Left colon (tissue), 2 donors: ENCODE measurements at regions not wholly inside any gene's neighbourhood (a gene's known extent, or its start where the extent isn't known, plus 50 kb on each side); places are given as distances from the start of the nearest gene placed in this dataset.

Experiments used
- ATAC-seq: fragments of 200-7000 bp; cut with Tn5 transposase; one replicate; pipeline ENCODE4 v1.9.1; 2020; ENCODE audit warnings: mild to moderate bottlenecking, moderate library complexity
- DNase-seq, 2 donors: peaks; one replicate each; pipeline ENCODE4 v3.0.0-alpha.2; 2020
- intact Hi-C, 2 donors: fragments of 100-400 bp; cut with DNase I in 1 of 2; cut with micrococcal nuclease in 1 of 2; formaldehyde crosslinking; loops; one replicate each; pipeline versions ENCODE4 v1.11.2 to v1.14.0; 2022; cut with DNase I, micrococcal nuclease
- donor health status: DM: no; HTN: no; CAD: no.
- donor health status: DM: yes; HTN: yes; CAD: no.

DNA sequence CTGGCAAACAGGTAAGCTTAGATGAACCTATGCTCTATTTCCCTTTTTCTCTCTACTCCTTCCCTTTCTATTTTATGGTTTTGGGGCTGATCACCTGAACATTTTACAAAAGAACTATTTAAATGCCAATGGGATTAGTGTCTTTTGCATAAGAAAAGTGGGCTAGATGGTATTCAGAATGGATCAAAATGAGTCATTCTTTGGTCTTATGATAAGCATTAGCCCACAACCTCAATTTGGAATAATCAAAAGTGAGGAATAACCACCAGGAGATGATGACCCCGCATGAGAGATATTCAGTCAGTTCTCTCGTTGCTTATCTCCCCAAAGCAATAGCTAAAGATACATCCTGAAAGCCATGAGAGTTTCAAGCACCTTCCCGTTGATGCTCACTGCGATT, 399.0 kb upstream of the CADM1 start:
- intact Hi-C loops, result no loop called here
- no peak for DNase-seq
- no peak for ATAC-seq

GRCh38 chr11:115901069-115901468, 396.9 kb upstream of the CADM1 start:
- no peak for ATAC-seq
- intact Hi-C loops, result no loop called here
- no peak for DNase-seq

GRCh38 chr11:115900111-115900510, 395.9 kb upstream of the CADM1 start:
- DNase-seq (no peak), ATAC-seq (no peak)
- intact Hi-C loops, result no loop called here

DNA sequence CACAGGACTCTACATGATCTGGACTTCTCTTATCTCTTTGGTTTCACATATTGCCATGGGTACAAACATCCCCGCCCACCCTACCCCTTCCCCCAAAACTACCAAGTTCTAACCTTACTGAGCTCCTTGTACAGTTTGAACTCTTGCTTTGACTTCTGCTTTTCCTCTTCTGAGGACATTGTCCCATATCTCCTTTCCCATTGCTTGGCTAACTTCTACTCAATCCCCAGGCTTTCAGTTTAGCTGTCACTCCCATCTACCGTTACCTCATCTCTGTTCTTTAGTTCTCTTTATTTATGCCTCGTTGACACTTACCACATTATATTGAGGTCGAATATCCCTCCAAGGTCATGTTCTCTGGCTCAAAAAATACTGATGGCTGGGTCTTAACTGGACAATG, 393.5 kb upstream of the CADM1 start:
- intact Hi-C loops, result no loop called here

DNA sequence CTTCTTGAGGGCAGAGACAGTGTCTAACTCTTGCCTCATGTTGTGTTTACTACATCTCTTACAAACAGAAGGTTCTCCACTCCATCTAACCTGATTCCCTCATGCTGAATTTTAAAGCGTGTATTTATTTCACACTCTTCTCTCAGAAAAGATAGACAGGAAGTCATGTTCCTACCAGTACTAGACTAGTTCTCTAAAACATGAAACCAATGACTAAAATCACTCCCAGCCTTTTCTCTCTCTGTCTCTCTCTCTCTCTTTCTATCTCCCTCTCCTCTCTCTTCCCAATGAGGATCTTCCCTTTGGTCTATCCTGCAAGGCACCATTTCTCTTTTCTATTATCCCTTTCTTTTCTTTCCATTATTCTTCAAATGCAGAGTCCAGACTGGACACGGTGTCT, 391.9 kb upstream of the CADM1 start:
- DNase-seq (no peak), ATAC-seq (no peak)
- intact Hi-C loops, result no loop called here

More for the DNA sequence above, 393.5 kb upstream of the CADM1 start:
- DNase-seq, result no peak
- no peak for ATAC-seq

DNA sequence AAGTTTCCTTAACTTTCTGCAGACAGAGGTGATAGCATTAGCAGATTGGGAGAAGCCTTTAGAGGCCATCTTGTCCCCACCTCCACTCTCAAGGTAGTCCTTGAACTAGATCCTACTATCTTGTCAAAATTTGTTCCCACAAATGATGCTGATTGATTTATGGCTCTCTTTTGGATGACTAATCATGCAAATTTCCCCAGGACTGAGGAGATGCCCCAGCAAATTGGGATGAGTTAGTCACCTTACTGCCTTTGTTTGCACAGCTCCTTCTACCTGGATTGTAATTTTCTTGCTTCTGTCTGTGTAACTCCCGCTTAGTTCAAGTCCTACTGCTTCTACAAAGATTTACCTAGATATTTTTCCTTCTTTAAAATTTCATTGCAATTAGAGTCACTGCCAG, 391.4 kb upstream of the CADM1 start:
- ATAC-seq, result no peak

GRCh38 chr11:115894176-115894575, 390.0 kb upstream of the CADM1 start:
- DNase-seq (no peak), ATAC-seq (no peak)
- intact Hi-C loops, result no loop called here

More for the DNA sequence above, 391.4 kb upstream of the CADM1 start:
- intact Hi-C loops, result no loop called here
- DNase-seq, result no peak

- intact Hi-C loops, result no loop called here
- ATAC-seq, result no peak
- DNase-seq, result no peak
These were observed 389.4 kb upstream of the CADM1 start for GRCh38 chr11:115893461-115894099.

DNA sequence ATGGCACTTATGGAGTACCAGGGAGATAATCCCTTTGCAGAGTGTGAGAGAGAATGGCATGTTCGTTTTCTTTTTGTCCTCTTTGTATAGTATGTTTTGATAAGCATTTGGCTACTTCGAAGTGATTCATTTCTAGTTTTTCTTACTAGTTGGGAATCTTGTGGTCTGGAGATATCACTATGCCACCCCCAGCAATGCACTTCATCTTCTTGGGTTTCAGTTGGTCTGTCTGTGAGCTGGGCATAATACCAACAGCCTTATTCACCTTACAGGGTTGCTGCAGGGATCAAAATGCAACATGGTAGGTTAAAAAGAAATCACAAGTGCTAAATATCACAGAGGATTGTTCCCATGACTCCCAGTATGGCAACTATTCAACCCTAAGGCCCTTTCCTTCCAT, 387.8 kb upstream of the CADM1 start:
- intact Hi-C loops, result no loop called here
- ATAC-seq (no peak), DNase-seq (no peak)

GRCh38 chr11:115891581-115891980, 387.4 kb upstream of the CADM1 start:
- intact Hi-C loops, result no loop called here
- DNase-seq (no peak), ATAC-seq (no peak)

DNA sequence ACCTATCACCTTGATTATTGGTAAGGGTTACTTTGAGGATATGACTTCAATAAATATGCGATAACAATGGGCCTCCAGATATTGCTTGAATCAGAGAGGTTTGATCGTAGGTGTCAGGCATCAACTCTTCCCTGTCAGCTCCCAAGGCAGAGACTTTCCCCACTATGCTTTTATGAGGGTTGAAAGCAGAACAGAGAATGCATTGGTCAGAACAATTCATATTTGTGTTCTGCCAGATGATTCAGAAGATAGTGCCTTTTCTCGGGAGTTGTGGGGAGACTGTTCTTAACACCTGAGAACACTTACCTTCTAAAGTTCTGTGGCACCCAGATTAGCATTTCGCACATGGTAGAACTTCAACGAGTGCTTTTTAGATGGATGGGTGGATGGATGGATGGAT, 386.3 kb upstream of the CADM1 start:
- ATAC-seq (no peak), DNase-seq (no peak)
- intact Hi-C loops, result no loop called here

GRCh38 chr11:115889712-115890111, 385.5 kb upstream of the CADM1 start:
- no peak for ATAC-seq
- intact Hi-C loops, result no loop called here

DNA sequence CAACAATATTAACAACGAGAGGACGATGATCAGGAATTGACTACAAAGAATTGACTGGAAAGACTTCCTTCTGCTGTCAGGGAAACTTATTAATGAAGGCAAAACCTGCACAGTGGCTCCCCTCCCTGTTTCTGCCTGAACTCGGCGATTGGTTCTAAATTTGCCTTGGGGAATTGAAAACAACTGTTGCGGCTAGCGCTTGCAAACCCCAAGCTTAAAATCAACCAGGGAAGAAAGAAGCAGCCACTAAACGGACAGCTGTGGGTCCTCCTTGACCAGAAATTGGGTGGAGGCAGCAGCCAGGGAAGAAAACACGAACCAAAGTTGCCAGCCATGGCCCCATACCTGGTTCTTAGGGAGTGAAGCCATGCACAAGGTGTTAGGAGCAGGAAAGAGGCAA, 383.5 kb upstream of the CADM1 start:
- intact Hi-C loops, result no loop called here
- DNase-seq (no peak), ATAC-seq (no peak)

More at GRCh38 chr11:115889712-115890111, 385.5 kb upstream of the CADM1 start:
- DNase-seq, result no peak

- ATAC-seq (no peak), DNase-seq (no peak)
- intact Hi-C loops, result no loop called here
These were observed 383.1 kb upstream of the CADM1 start for GRCh38 chr11:115887316-115887715.

GRCh38 chr11:115886422-115886733, 382.2 kb upstream of the CADM1 start:
- intact Hi-C loops, result no loop called here
- ATAC-seq, result no peak

GRCh38 chr11:115885535-115886421, 381.6 kb upstream of the CADM1 start:
- DNase-seq (no peak), ATAC-seq (no peak)
- intact Hi-C loops, result no loop called here

More at GRCh38 chr11:115886422-115886733, 382.2 kb upstream of the CADM1 start:
- DNase-seq, result no peak

DNA sequence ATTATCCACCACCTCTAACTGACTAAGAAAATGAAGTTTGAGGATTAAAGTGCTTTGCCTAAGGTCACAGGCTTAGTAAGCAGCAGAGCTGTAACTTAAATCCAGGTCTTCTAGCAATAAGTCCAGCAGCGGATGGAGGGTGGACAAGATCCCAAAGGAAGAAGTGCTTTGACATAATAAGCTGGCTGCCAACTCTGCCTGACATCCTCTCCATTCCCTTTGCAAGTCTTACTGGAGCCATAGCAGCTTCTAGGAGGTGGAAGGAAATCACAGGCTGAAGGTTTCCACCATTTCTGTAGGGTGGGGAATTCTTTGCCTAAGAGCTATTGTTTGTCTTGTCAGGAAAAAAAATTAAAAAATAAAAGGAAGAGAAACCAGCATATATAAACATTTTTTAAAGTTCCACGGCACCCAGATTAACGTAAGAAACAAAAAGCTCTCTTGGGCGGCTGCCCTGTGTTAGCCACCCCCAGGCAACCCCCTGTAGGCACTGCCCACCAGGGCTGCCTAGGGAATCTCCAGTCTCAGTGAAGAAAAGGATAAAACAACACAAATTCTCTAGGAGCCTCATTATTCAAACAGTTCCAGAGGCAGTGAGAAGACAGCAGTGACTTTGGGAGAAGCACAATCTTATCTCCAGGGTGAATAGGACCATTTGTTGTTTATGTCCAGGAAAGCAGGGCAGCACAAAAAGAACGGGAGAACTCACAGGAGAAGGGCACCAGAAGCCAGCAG, 380.8 kb upstream of the CADM1 start:
- intact Hi-C loops, result no loop called here
- DNase-seq (no peak), ATAC-seq (no peak)

DNA sequence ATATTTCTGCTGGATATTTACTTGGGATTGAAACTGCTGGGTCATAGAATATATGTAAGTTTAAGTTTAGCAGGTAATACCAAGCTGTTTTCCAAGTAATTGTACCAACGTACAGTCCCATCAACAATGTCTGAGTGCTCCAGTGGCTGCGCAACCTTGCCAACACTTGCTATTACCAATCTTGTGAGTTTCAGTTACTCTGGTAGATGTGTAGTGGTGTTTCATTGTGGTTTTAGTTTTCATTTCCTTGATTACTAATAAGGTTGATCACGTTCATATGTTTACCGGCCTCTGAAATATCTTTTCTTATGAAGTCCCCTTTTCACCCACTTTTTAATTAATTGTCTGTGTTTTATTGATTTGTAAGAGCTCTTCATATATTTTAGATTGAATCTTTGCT, 370.6 kb upstream of the CADM1 start:
- ATAC-seq, result no peak
- intact Hi-C loops, result no loop called here
- no peak for DNase-seq

DNA sequence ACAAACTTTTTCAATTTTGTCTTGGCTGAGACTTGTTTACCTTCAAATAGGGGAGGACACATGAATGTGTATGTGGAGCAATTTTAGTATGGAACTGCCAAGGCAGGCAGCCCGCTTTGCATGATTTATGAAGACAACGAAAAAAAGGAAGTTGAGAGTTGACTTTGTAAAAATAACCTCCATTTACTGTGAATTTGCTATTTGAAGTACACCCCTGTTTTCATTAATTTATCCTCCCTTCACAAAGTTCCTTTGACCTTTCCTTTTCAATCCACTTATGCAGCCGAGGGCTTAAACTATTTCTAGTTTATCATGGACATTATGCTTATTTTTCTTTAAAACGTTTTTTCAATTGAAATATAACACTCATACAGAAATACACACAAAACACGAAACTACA, 369.6 kb upstream of the CADM1 start:
- intact Hi-C loops, result no loop called here
- DNase-seq, result no peak
- no peak for ATAC-seq

DNA sequence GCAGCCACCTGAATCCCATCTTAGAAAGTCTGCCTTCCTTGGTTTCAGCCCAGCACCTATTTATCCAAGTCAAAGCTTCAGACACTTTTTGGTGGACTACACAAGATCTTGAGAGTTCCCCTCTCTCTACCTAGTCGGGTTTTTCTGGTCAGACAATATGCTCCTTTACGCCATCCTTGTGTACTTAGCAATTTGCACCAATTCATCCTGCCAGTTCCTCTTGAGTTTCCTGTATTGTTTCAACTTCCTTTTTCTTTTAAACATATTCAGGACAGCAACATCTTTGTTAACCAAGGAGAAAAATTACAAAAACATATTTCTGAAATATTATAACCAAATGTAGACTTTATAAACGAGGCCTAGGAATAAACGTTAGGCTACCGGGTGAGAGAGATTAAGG, 368.2 kb upstream of the CADM1 start:
- intact Hi-C loops, result no loop called here
- ATAC-seq (no peak), DNase-seq (no peak)
